ENCODE measurements at regions not wholly inside any gene's neighbourhood (a gene's known extent, or its start where the extent isn't known, plus 50 kb on each side); places are given as distances from the start of the nearest gene placed in this dataset.

- Histone ChIP-seq H3K4me1 (ENCODE audit: insufficient read depth) (no peaks in the 10 kb centered on the region), H3K79me2 (no peaks in the 10 kb centered on the region), H3K9me3 (ENCODE audit: low read depth) (no peaks in the 10 kb centered on the region), H3K36me3 (replicated peaks; ENCODE audit: insufficient read depth, low read depth) (no peaks in the 10 kb centered on the region), H3K4me2 (no peak overlapping the region), H3K27ac (no peak overlapping the region), H2AFZ (no peak overlapping the region), H4K20me1 (ENCODE audit: insufficient read depth, poor library complexity, severe bottlenecking) (no peaks in the 10 kb centered on the region), H3K27me3 (no peaks in the 10 kb centered on the region), H3K9me2 (replicated peaks; ENCODE audit: insufficient read depth) (no peaks in the 10 kb centered on the region), H3K4me3 (no peak overlapping the region)
- WGBS (ENCODE audit: low lambda C conversion rate, missing lambda C conversion rate): 61% methylated on average over 2 of the region's 2 CpGs
- no peak for TF ChIP-seq EZH2 (IDR thresholded peaks at IDR 0.05; ENCODE audit: borderline replicate concordance)
- TF ChIP-seq, protein P1, sequence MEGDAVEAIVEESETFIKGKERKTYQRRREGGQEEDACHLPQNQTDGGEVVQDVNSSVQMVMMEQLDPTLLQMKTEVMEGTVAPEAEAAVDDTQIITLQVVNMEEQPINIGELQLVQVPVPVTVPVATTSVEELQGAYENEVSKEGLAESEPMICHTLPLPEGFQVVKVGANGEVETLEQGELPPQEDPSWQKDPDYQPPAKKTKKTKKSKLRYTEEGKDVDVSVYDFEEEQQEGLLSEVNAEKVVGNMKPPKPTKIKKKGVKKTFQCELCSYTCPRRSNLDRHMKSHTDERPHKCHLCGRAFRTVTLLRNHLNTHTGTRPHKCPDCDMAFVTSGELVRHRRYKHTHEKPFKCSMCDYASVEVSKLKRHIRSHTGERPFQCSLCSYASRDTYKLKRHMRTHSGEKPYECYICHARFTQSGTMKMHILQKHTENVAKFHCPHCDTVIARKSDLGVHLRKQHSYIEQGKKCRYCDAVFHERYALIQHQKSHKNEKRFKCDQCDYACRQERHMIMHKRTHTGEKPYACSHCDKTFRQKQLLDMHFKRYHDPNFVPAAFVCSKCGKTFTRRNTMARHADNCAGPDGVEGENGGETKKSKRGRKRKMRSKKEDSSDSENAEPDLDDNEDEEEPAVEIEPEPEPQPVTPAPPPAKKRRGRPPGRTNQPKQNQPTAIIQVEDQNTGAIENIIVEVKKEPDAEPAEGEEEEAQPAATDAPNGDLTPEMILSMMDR (IDR thresholded peaks at IDR 0.05; ENCODE audit: poor library complexity): no peak
- no peak for TF ChIP-seq EZH2phosphoT487 (IDR thresholded peaks at IDR 0.05; ENCODE audit: low read depth, severe bottlenecking, unreplicated experiment)
- no peak for DNase-seq (ENCODE audit: low spot score)
Observed at GRCh38 chr2:56108806-56109205, 75.0 kb upstream of the CCDC85A start.

GRCh38 chr2:56109994-56110393 is 73.8 kb upstream of the CCDC85A start:
- Histone ChIP-seq H3K4me1 (ENCODE audit: insufficient read depth) (no peaks in the 10 kb centered on the region), H3K27ac (no peak overlapping the region), H3K9me3 (ENCODE audit: low read depth) (no peaks in the 10 kb centered on the region), H3K4me3 (no peak overlapping the region), H3K27me3 (no peaks in the 10 kb centered on the region), H3K79me2 (no peaks in the 10 kb centered on the region), H3K36me3 (replicated peaks; ENCODE audit: insufficient read depth, low read depth) (no peaks in the 10 kb centered on the region), H4K20me1 (ENCODE audit: insufficient read depth, poor library complexity, severe bottlenecking) (no peaks in the 10 kb centered on the region), H3K9me2 (replicated peaks; ENCODE audit: insufficient read depth) (no peaks in the 10 kb centered on the region), H2AFZ (no peak overlapping the region), H3K4me2 (no peak overlapping the region)
- no peak for TF ChIP-seq EZH2phosphoT487 (IDR thresholded peaks at IDR 0.05; ENCODE audit: low read depth, severe bottlenecking, unreplicated experiment)
- no peak for TF ChIP-seq EZH2 (IDR thresholded peaks at IDR 0.05; ENCODE audit: borderline replicate concordance)
- TF ChIP-seq, protein P1 (IDR thresholded peaks at IDR 0.05; ENCODE audit: poor library complexity): no peak
- DNase-seq (ENCODE audit: low spot score): no peak

- DNase-seq (ENCODE audit: low spot score): no peak
- Histone ChIP-seq H3K27ac (no peak overlapping the region), H3K4me2 (no peak overlapping the region), H3K9me2 (replicated peaks; ENCODE audit: insufficient read depth) (no peaks in the 10 kb centered on the region), H3K79me2 (no peaks in the 10 kb centered on the region), H2AFZ (no peak overlapping the region), H3K36me3 (replicated peaks; ENCODE audit: insufficient read depth, low read depth) (no peaks in the 10 kb centered on the region), H3K4me3 (no peak overlapping the region), H3K9me3 (ENCODE audit: low read depth) (no peaks in the 10 kb centered on the region), H3K27me3 (no peaks in the 10 kb centered on the region), H3K4me1 (ENCODE audit: insufficient read depth) (no peaks in the 10 kb centered on the region), H4K20me1 (ENCODE audit: insufficient read depth, poor library complexity, severe bottlenecking) (no peaks in the 10 kb centered on the region)
- TF ChIP-seq EZH2 (IDR thresholded peaks at IDR 0.05; ENCODE audit: borderline replicate concordance): no peak
- TF ChIP-seq, protein P1 (IDR thresholded peaks at IDR 0.05; ENCODE audit: poor library complexity): no peak
- no peak for TF ChIP-seq EZH2phosphoT487 (IDR thresholded peaks at IDR 0.05; ENCODE audit: low read depth, severe bottlenecking, unreplicated experiment)
- 28% methylated on average over 4 of the region's 4 CpGs for WGBS (ENCODE audit: low lambda C conversion rate, missing lambda C conversion rate)
Observed at GRCh38 chr2:56113382-56113975, 70.3 kb upstream of the CCDC85A start.

GRCh38 chr2:56117764-56118163 is 66.0 kb upstream of the CCDC85A start:
- no peaks in the 10 kb centered on the region for H4K20me1 ChIP-seq (ENCODE audit: insufficient read depth, poor library complexity, severe bottlenecking)
- no peaks in the 10 kb centered on the region for H3K36me3 ChIP-seq (replicated peaks; ENCODE audit: insufficient read depth, low read depth)
- H3K4me1 ChIP-seq (ENCODE audit: insufficient read depth): no peaks in the 10 kb centered on the region
- DNase-seq (ENCODE audit: low spot score): no peak
- H3K9me2 ChIP-seq (replicated peaks; ENCODE audit: insufficient read depth): no peaks in the 10 kb centered on the region
- H2AFZ ChIP-seq: peak overlapping the region; percentile 23
- H3K79me2 ChIP-seq: no peaks in the 10 kb centered on the region
- H3K4me3 ChIP-seq: no peak overlapping the region
- H3K27me3 ChIP-seq: no peaks in the 10 kb centered on the region
- TF ChIP-seq EZH2phosphoT487 (IDR thresholded peaks at IDR 0.05; ENCODE audit: low read depth, severe bottlenecking, unreplicated experiment) (no peak), EZH2 (IDR thresholded peaks at IDR 0.05; ENCODE audit: borderline replicate concordance) (no peak)
- TF ChIP-seq, protein P1 (IDR thresholded peaks at IDR 0.05; ENCODE audit: poor library complexity): no peak
- no peak overlapping the region for H3K27ac ChIP-seq
- H3K9me3 ChIP-seq (ENCODE audit: low read depth): no peaks in the 10 kb centered on the region
- no peak overlapping the region for H3K4me2 ChIP-seq
- 54% methylated on average over 4 of the region's 4 CpGs for WGBS (ENCODE audit: low lambda C conversion rate, missing lambda C conversion rate)

Data from hepatocyte (in vitro differentiated cells).